ENCODE measurements at regions not wholly inside any gene's neighbourhood (a gene's known extent, or its start where the extent isn't known, plus 50 kb on each side); places are given as distances from the start of the nearest gene placed in this dataset.

DNA sequence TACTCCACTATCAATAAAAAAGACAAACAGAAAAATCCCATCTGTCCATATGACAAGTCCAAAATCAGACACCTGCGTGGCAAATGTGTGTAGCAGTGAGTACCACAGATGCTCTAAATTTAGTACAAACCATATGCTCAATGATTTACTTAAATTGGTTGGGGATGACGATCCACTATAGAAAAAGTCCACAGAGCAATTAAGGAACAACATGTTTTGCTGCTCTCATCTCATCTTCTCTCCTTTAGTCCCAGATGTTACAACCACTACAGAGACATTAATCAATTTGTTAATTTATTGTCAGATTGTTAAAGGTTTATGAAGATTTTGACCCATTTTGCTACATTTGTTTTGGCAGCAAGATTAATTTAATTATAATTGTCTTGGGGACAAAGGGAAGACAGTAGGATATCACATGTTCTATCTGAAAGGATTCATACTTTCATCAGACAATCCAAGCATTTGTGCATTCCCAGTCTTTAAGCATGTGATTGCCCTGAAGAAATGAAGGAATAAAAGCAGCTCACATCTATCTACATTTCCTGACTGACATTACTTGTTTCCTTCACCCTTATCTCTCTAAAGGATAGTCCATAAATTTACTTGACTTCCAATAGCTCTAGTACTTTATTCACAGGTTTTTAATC is 2268.1 kb downstream of the PCDH7 start:
- TF ChIP-seq, protein P1, sequence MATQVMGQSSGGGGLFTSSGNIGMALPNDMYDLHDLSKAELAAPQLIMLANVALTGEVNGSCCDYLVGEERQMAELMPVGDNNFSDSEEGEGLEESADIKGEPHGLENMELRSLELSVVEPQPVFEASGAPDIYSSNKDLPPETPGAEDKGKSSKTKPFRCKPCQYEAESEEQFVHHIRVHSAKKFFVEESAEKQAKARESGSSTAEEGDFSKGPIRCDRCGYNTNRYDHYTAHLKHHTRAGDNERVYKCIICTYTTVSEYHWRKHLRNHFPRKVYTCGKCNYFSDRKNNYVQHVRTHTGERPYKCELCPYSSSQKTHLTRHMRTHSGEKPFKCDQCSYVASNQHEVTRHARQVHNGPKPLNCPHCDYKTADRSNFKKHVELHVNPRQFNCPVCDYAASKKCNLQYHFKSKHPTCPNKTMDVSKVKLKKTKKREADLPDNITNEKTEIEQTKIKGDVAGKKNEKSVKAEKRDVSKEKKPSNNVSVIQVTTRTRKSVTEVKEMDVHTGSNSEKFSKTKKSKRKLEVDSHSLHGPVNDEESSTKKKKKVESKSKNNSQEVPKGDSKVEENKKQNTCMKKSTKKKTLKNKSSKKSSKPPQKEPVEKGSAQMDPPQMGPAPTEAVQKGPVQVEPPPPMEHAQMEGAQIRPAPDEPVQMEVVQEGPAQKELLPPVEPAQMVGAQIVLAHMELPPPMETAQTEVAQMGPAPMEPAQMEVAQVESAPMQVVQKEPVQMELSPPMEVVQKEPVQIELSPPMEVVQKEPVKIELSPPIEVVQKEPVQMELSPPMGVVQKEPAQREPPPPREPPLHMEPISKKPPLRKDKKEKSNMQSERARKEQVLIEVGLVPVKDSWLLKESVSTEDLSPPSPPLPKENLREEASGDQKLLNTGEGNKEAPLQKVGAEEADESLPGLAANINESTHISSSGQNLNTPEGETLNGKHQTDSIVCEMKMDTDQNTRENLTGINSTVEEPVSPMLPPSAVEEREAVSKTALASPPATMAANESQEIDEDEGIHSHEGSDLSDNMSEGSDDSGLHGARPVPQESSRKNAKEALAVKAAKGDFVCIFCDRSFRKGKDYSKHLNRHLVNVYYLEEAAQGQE (IDR thresholded peaks at IDR 0.05; ENCODE audit: low read depth) = no peak
- TF ChIP-seq, protein P2, sequence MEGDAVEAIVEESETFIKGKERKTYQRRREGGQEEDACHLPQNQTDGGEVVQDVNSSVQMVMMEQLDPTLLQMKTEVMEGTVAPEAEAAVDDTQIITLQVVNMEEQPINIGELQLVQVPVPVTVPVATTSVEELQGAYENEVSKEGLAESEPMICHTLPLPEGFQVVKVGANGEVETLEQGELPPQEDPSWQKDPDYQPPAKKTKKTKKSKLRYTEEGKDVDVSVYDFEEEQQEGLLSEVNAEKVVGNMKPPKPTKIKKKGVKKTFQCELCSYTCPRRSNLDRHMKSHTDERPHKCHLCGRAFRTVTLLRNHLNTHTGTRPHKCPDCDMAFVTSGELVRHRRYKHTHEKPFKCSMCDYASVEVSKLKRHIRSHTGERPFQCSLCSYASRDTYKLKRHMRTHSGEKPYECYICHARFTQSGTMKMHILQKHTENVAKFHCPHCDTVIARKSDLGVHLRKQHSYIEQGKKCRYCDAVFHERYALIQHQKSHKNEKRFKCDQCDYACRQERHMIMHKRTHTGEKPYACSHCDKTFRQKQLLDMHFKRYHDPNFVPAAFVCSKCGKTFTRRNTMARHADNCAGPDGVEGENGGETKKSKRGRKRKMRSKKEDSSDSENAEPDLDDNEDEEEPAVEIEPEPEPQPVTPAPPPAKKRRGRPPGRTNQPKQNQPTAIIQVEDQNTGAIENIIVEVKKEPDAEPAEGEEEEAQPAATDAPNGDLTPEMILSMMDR (IDR thresholded peaks at IDR 0.05 in 2 of 3, conservative IDR thresholded peaks at IDR 0.05 in 1 of 3; ENCODE audit: borderline replicate concordance in 1 of 3, insufficient read depth in 1 of 3, low read depth in 2 of 3, low read length in 2 of 3) = no peak
- TF ChIP-seq POLR2A (IDR thresholded peaks at IDR 0.05; ENCODE audit: borderline replicate concordance, extremely low read depth, insufficient read depth, insufficient read length) = no peak
- TF ChIP-seq EGR1 (IDR thresholded peaks at IDR 0.05; ENCODE audit: low read depth) = no peak
- no peak for TF ChIP-seq YY1 (IDR thresholded peaks at IDR 0.05; ENCODE audit: extremely low read depth, insufficient replicate concordance, low read depth, low read length)
- TF ChIP-seq POLR2AphosphoS5 (IDR thresholded peaks at IDR 0.05; ENCODE audit: low read depth, low read length) = no peak
- TF ChIP-seq CBX3 (IDR thresholded peaks at IDR 0.05; ENCODE audit: low read depth) = no peak
- TF ChIP-seq SP1 (IDR thresholded peaks at IDR 0.05; ENCODE audit: low read depth) = no peak
- TF ChIP-seq RAD21 (IDR thresholded peaks at IDR 0.05; ENCODE audit: low read depth) = no peak
- no peak for TF ChIP-seq EZH2 (IDR thresholded peaks at IDR 0.05)
- TF ChIP-seq, protein P3, sequence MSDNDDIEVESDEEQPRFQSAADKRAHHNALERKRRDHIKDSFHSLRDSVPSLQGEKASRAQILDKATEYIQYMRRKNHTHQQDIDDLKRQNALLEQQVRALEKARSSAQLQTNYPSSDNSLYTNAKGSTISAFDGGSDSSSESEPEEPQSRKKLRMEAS (IDR thresholded peaks at IDR 0.05) = no peak

Measured in HCT116 (cell line).